Thyroid gland (tissue), 4 donors: ENCODE measurements at regions not wholly inside any gene's neighbourhood (a gene's known extent, or its start where the extent isn't known, plus 50 kb on each side); places are given as distances from the start of the nearest gene placed in this dataset.

Source experiments
- DNase-seq, 2 donors: peaks; one replicate each; pipeline ENCODE4 v3.0.0-alpha.2; 2019
- H3K27ac ChIP-seq, 3 donors: fragments of 200-600 bp; sonication (generic); 1 replicate in 2 of 3; 2 replicates in 1 of 3; pipeline ENCODE4 v1.5.1; 2016 to 2019; ENCODE audit warnings: mild to moderate bottlenecking in 1 of 3, moderate library complexity in 1 of 3
- H3K27me3 ChIP-seq: fragments of 200-600 bp; sonication (generic); one replicate; pipeline ENCODE4 v1.5.1; 2019
- H3K36me3 ChIP-seq, 2 donors: fragments of 200-600 bp; sonication (generic); one replicate each; pipeline ENCODE4 v1.5.1; 2016 to 2019
- H3K4me1 ChIP-seq, 2 donors: fragments of 200-600 bp; sonication (generic); one replicate each; pipeline ENCODE4 v1.5.1; 2017 to 2019
- H3K4me3 ChIP-seq, 3 donors: fragments of 200-600 bp; sonication (generic); replicated peaks in 1 of 3; 1 replicate in 2 of 3; 2 replicates in 1 of 3; pipeline ENCODE4 v1.5.1; 2016; ENCODE audit warnings: mild to moderate bottlenecking in 1 of 3
- H3K9me3 ChIP-seq: fragments of 200-600 bp; sonication (generic); one replicate; pipeline ENCODE4 v1.5.1; 2017
- POLR2A ChIP-seq, 2 donors: fragments of 450-650 bp; IDR thresholded peaks; one replicate each; pipeline ENCODE4 v1.6.1; 2017; ENCODE audit warnings: antibody characterized with exemption in 2 of 2, mild to moderate bottlenecking in 2 of 2, moderate library complexity in 1 of 2
- WGBS, 2 donors: methylation state at CpG; one replicate each; pipeline ENCODE4 v1.1.5; 2017; 5-methylcytosine and 5-hydroxymethylcytosine counted together
- intact Hi-C: fragments of 100-400 bp; cut with DNase I; formaldehyde crosslinking; loops from one replicate; pipeline ENCODE4 v1.15.1; 2023
- TF ChIP-seq, protein P1 (sequence below), 6 experiments: fragments of 200-600 bp in 3 of 6; fragments of 450-650 bp in 3 of 6; sonication (generic) in 3 of 6; IDR thresholded peaks; one replicate each; pipeline ENCODE4 v1.5.1; 2016 to 2019; ENCODE audit warnings: antibody characterized with exemption in 6 of 6, mild to moderate bottlenecking in 2 of 6, inconsistent platforms in 1 of 6, moderate library complexity in 1 of 6

DNA sequence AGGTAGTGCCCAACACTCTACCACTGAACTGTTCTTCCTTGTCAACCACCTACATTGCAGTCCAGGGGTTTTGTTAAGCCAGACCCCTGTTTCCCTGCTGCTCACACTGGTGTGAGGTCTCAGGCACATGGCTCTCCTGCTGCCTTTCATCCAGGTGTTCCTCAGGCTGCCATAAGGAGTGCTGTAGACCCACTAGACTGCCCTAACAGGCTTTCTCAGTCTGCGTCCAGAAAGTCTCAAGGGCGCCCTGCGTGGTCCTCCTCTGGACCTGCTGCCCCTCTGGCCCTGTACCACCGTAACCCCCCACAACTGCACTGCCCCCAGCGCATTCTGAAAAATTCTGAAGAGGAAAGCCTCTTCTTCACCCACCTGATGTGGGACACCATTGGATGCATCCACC, 225.7 kb upstream of the ANKRD30A start:
- TF ChIP-seq POLR2A (IDR thresholded peaks at IDR 0.05) = no peak
- TF ChIP-seq, protein P1, sequence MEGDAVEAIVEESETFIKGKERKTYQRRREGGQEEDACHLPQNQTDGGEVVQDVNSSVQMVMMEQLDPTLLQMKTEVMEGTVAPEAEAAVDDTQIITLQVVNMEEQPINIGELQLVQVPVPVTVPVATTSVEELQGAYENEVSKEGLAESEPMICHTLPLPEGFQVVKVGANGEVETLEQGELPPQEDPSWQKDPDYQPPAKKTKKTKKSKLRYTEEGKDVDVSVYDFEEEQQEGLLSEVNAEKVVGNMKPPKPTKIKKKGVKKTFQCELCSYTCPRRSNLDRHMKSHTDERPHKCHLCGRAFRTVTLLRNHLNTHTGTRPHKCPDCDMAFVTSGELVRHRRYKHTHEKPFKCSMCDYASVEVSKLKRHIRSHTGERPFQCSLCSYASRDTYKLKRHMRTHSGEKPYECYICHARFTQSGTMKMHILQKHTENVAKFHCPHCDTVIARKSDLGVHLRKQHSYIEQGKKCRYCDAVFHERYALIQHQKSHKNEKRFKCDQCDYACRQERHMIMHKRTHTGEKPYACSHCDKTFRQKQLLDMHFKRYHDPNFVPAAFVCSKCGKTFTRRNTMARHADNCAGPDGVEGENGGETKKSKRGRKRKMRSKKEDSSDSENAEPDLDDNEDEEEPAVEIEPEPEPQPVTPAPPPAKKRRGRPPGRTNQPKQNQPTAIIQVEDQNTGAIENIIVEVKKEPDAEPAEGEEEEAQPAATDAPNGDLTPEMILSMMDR (IDR thresholded peaks at IDR 0.05) = no peak
- Histone ChIP-seq H3K4me1 (no peaks in the 10 kb centered on the region), H3K27ac (no peak overlapping the region), H3K9me3 (no peaks in the 10 kb centered on the region), H3K27me3 (no peaks in the 10 kb centered on the region), H3K4me3 (no peak overlapping the region), H3K36me3 (no peaks in the 10 kb centered on the region)
- intact Hi-C loops = no loop called here
- 96% methylated on average over 5 of the region's 5 CpGs for WGBS, 2 donors
- no peak for DNase-seq

DNA sequence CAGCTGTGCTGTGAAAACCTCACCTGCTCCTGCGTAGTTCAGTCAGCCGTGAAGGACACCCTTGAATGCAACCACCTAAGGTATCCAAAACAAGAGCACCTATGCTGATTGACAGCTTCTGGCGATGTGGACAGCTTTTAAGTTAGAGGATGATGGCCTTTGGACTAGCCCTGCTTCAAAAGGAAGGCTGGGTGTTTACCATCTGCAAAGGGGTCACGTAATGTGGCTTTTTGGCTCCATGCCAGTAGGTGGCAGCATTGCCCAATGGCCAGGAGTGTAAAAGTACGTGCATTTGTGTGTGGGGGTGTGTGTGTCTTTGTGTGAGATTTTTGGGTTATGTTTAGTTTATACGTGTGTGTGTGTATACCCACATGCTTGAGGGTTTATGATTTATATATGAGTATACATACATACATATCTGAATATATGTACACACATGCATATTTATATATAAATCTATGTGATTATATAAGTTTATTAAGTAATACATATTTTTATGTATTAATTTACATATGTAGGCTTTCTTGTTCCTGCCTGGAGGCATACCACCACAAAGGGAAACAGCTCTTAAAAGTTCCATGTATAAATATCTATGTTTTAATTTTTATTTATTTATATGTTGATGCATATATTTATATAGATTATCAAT, 236.3 kb upstream of the ANKRD30A start:
- intact Hi-C loops = loop anchor here (10.0 kb wide), 1 partner anchor 1254 kb away; no protein-coding TSS in a partner anchor

DNA sequence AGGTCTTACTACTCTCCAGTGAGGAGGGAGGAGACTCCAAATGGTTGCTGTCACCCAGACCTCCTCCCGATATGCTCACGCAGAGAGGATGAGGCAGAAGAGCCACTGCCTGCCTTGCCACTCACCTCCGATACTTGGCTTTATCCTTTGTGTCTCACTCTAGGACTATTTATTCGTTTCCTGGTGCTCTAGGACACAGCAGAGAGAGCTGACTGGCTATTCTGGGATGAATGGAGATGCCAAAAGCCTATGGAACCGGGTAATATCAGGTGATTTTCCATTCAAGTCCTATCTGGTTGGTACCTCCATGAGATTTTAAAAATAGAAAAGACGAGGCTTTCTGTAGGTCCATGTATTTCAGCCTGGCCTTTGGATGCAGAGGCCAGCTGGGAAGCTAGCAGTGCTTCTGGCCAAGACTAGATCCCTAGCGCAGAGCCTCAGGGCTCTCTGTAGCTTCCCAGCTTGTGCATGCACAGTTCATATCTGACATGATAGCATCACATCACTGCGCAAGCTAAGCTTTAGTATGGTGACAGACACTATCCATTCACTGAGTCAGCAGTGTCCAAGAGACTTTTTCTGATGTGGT, 239.0 kb upstream of the ANKRD30A start:
- 92% methylated on average over 8 of the region's 8 CpGs for WGBS, 2 donors

More for the DNA sequence above, 236.3 kb upstream of the ANKRD30A start:
- TF ChIP-seq, protein P1 (IDR thresholded peaks at IDR 0.05) = peak in 1 of 6 experiments; percentile 31
- no peak for TF ChIP-seq POLR2A (IDR thresholded peaks at IDR 0.05)
- H3K4me3 ChIP-seq = no peak overlapping the region
- no peak overlapping the region for H3K27ac ChIP-seq
- no peaks in the 10 kb centered on the region for H3K36me3 ChIP-seq
- WGBS, 2 donors = 28 to 34% methylated on average over 6 of the region's 6 CpGs
- DNase-seq = peak; percentile 49 to 57
- H3K27me3 ChIP-seq = no peaks in the 10 kb centered on the region
- H3K9me3 ChIP-seq = no peaks in the 10 kb centered on the region
- peaks cover 7 to 15% of the 10 kb centered on the region in 2 donors for H3K4me1 ChIP-seq

DNA sequence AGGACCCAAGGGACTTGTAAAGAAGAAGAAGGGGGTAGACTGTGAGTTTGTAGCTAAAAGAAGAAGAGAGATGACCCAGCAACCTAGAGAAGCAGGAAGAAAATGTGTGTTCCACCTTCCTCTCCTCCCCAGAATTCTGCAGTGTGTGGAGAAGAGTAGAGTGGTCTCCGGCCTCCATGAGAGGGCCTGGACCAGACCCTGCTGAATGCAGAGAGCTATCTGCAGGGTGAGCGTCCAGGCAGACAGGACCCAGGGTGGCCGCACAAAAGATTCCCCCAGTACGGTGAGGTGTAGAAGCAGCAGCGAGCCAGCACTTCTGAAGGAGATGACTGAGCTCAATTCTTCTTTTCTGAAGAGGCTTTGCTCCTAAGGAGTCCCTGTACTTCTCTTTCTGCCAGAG, 239.7 kb upstream of the ANKRD30A start:
- no peak for DNase-seq
- H3K4me3 ChIP-seq = no peak overlapping the region
- H3K9me3 ChIP-seq = no peaks in the 10 kb centered on the region
- 90 to 92% methylated on average over 5 of the region's 5 CpGs for WGBS, 2 donors
- H3K4me1 ChIP-seq = peaks cover 23 to 26% of the 10 kb centered on the region in 2 donors
- TF ChIP-seq, protein P1 (IDR thresholded peaks at IDR 0.05) = no peak
- no peak for TF ChIP-seq POLR2A (IDR thresholded peaks at IDR 0.05)
- H3K27ac ChIP-seq = peak overlapping the region in 2 of 3 donors; percentile 33 to 46
- H3K27me3 ChIP-seq = no peaks in the 10 kb centered on the region
- H3K36me3 ChIP-seq = no peaks in the 10 kb centered on the region
- intact Hi-C loops = loop anchor here (10.0 kb wide), 1 partner anchor 1251 kb away; no protein-coding TSS in a partner anchor

More for the DNA sequence above, 239.0 kb upstream of the ANKRD30A start:
- Histone ChIP-seq H3K27ac (peak overlapping the region; percentile 31 to 46 (median 33)), H3K9me3 (no peaks in the 10 kb centered on the region), H3K4me3 (no peak overlapping the region), H3K4me1 (peaks cover 22 to 26% of the 10 kb centered on the region in 2 donors), H3K27me3 (no peaks in the 10 kb centered on the region), H3K36me3 (no peaks in the 10 kb centered on the region)
- no peak for TF ChIP-seq POLR2A (IDR thresholded peaks at IDR 0.05)
- TF ChIP-seq, protein P1 (IDR thresholded peaks at IDR 0.05) = no peak
- intact Hi-C loops = loop anchor here (10.0 kb wide), 1 partner anchor 1252 kb away; no protein-coding TSS in a partner anchor
- DNase-seq = no peak

DNA sequence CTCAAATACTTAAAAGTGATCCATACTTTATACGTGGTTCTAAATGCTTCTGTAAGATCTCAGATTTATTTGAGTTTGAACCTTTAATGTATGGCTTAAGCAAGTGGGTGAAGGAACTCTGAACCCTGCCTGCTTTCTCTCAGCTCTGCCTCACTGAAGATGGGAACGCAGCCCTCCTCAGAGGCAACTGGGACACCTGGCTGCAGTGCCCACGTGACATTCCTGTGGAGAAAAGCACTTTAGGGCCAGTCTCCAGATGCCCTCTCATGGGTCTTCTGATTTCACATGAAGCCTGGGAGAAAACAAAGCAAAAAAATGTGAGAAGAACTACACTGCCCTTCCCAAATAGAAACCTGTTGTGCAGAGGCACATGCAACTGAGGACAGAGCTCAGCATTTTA, 242.6 kb upstream of the ANKRD30A start:
- 46 to 58% methylated on average over 3 of the region's 3 CpGs for WGBS, 2 donors
- Histone ChIP-seq H3K27ac (peak overlapping the region; percentile 32 to 78 (median 70)), H3K4me3 (no peak overlapping the region), H3K27me3 (no peaks in the 10 kb centered on the region), H3K36me3 (no peaks in the 10 kb centered on the region), H3K4me1 (peaks cover 29% of the 10 kb centered on the region in 2 donors), H3K9me3 (no peaks in the 10 kb centered on the region)
- TF ChIP-seq POLR2A (IDR thresholded peaks at IDR 0.05) = no peak
- TF ChIP-seq, protein P1 (IDR thresholded peaks at IDR 0.05) = no peak
- intact Hi-C loops = loop anchor here (10.0 kb wide), 1 partner anchor 1248 kb away; no protein-coding TSS in a partner anchor
- peak; percentile 71 to 77 for DNase-seq
